LNCAP (cell line): ENCODE measurements at regions not wholly inside any gene's neighbourhood (a gene's known extent, or its start where the extent isn't known, plus 50 kb on each side); places are given as distances from the start of the nearest gene placed in this dataset.

ENCODE experiments used
- CTCF ChIP-seq: fragments of 450-650 bp; IDR thresholded peaks from 2 replicates; pipeline ENCODE4 v1.5.1; 2017; ENCODE audit warnings: mild to moderate bottlenecking

- no peak for TF ChIP-seq CTCF
These were observed 76.0 kb upstream of the CELF4 start for GRCh38 chr18:37641573-37641972.

GRCh38 chr18:37640504-37640903 is 74.9 kb upstream of the CELF4 start:
- TF ChIP-seq CTCF, result no peak

GRCh38 chr18:37639846-37640245 is 74.2 kb upstream of the CELF4 start:
- no peak for TF ChIP-seq CTCF

- TF ChIP-seq CTCF, result no peak
These were observed 71.9 kb upstream of the CELF4 start for GRCh38 chr18:37637478-37637850.

- TF ChIP-seq CTCF, result no peak
These were observed 71.4 kb upstream of the CELF4 start for GRCh38 chr18:37636831-37637477.

GRCh38 chr18:37634516-37634915 is 68.9 kb upstream of the CELF4 start:
- no peak for TF ChIP-seq CTCF

GRCh38 chr18:37631422-37631821 is 65.8 kb upstream of the CELF4 start:
- no peak for TF ChIP-seq CTCF

- TF ChIP-seq CTCF, result no peak
These were observed 64.7 kb upstream of the CELF4 start for GRCh38 chr18:37630334-37630733.
